ENCODE measurements at regions not wholly inside any gene's neighbourhood (a gene's known extent, or its start where the extent isn't known, plus 50 kb on each side); places are given as distances from the start of the nearest gene placed in this dataset.
"Not testable (repeated sequence)": the region's sequence is repeated elsewhere in the genome, so short reads cannot be mapped to it uniquely, and the experiment has no call there.

DNA sequence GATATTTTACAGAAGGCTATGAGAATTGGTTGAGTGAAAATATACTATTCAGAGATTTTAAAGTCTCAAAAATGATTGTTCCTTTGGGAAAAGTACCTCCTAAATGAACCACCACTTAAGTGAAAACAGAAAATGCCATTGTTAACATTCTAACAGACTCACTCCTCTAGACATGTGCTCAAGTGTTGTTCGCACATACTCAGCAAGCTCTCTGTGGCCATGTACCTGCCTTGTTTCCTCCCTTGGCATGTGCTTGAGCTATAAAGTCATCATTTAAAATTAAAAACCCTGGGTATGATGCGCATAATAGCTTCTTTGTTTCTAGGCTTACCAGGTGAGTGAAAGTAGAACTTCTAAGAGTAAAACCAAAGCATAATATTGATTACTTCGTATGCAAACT, 343.2 kb upstream of the VRK2 start:
- H3K9me3 Mint-ChIP-seq = no peaks in the 10 kb centered on the region

GRCh38 chr2:57707794-57708193, 338.8 kb upstream of the VRK2 start:
- H3K27me3 Mint-ChIP-seq (ENCODE audit: insufficient read depth); H3K9me3 Mint-ChIP-seq; H3K36me3 Mint-ChIP-seq (ENCODE audit: low read depth); intact Hi-C loops (cut with micrococcal nuclease); H3K4me3 Mint-ChIP-seq; H3K4me1 Mint-ChIP-seq (ENCODE audit: low read depth); H3K27ac Mint-ChIP-seq; DNase-seq (ENCODE audit: low spot score): not testable (repeated sequence)

More for the DNA sequence above, 343.2 kb upstream of the VRK2 start:
- Mint-ChIP-seq H3K27ac (no peak overlapping the region), H3K36me3 (ENCODE audit: low read depth) (no peaks in the 10 kb centered on the region), H3K27me3 (ENCODE audit: insufficient read depth) (peaks cover 2% of the 10 kb centered on the region), H3K4me1 (ENCODE audit: low read depth) (no peaks in the 10 kb centered on the region), H3K4me3 (no peak overlapping the region)
- DNase-seq (ENCODE audit: low spot score) = no peak
- intact Hi-C loops (cut with micrococcal nuclease) = no loop called here

GRCh38 chr2:57711991-57712390, 334.6 kb upstream of the VRK2 start:
- H3K27me3 Mint-ChIP-seq (ENCODE audit: insufficient read depth) = no peaks in the 10 kb centered on the region
- H3K36me3 Mint-ChIP-seq (ENCODE audit: low read depth) = no peaks in the 10 kb centered on the region
- no peak for DNase-seq (ENCODE audit: low spot score)
- no peak overlapping the region for H3K27ac Mint-ChIP-seq
- H3K4me1 Mint-ChIP-seq (ENCODE audit: low read depth) = no peaks in the 10 kb centered on the region
- H3K9me3 Mint-ChIP-seq = no peaks in the 10 kb centered on the region
- intact Hi-C loops (cut with micrococcal nuclease) = no loop called here
- H3K4me3 Mint-ChIP-seq = no peak overlapping the region

GRCh38 chr2:57720728-57721627, 325.6 kb upstream of the VRK2 start:
- Mint-ChIP-seq H3K27me3 (ENCODE audit: insufficient read depth) (peaks cover 2% of the 10 kb centered on the region), H3K4me1 (ENCODE audit: low read depth) (no peaks in the 10 kb centered on the region), H3K36me3 (ENCODE audit: low read depth) (no peaks in the 10 kb centered on the region), H3K4me3 (no peak overlapping the region), H3K27ac (no peak overlapping the region), H3K9me3 (no peaks in the 10 kb centered on the region)
- no peak for DNase-seq (ENCODE audit: low spot score)
- intact Hi-C loops (cut with micrococcal nuclease) = no loop called here

- Mint-ChIP-seq H3K9me3 (no peaks in the 10 kb centered on the region), H3K27me3 (ENCODE audit: insufficient read depth) (peaks cover 2% of the 10 kb centered on the region), H3K36me3 (ENCODE audit: low read depth) (no peaks in the 10 kb centered on the region), H3K4me1 (ENCODE audit: low read depth) (no peaks in the 10 kb centered on the region), H3K4me3 (no peak overlapping the region), H3K27ac (no peak overlapping the region)
- DNase-seq (ENCODE audit: low spot score) = no peak
- intact Hi-C loops (cut with micrococcal nuclease) = no loop called here
Measured at GRCh38 chr2:57725337-57725947, 321.2 kb upstream of the VRK2 start.

- DNase-seq (ENCODE audit: low spot score) = no peak
- no peaks in the 10 kb centered on the region for H3K27me3 Mint-ChIP-seq (ENCODE audit: insufficient read depth)
- no peak overlapping the region for H3K27ac Mint-ChIP-seq
- intact Hi-C loops (cut with micrococcal nuclease) = no loop called here
- no peaks in the 10 kb centered on the region for H3K36me3 Mint-ChIP-seq (ENCODE audit: low read depth)
- H3K9me3 Mint-ChIP-seq = no peaks in the 10 kb centered on the region
- no peak overlapping the region for H3K4me3 Mint-ChIP-seq
- H3K4me1 Mint-ChIP-seq (ENCODE audit: low read depth) = no peaks in the 10 kb centered on the region
Measured at GRCh38 chr2:57726294-57726693, 320.3 kb upstream of the VRK2 start.

- no peak overlapping the region for H3K27ac Mint-ChIP-seq
- no peaks in the 10 kb centered on the region for H3K36me3 Mint-ChIP-seq (ENCODE audit: low read depth)
- no peaks in the 10 kb centered on the region for H3K4me1 Mint-ChIP-seq (ENCODE audit: low read depth)
- DNase-seq (ENCODE audit: low spot score) = no peak
- H3K9me3 Mint-ChIP-seq = no peaks in the 10 kb centered on the region
- no peaks in the 10 kb centered on the region for H3K27me3 Mint-ChIP-seq (ENCODE audit: insufficient read depth)
- intact Hi-C loops (cut with micrococcal nuclease) = no loop called here
- H3K4me3 Mint-ChIP-seq = no peak overlapping the region
Measured at GRCh38 chr2:57728691-57729090, 317.9 kb upstream of the VRK2 start.

- Mint-ChIP-seq H3K27ac (no peak overlapping the region), H3K4me3 (no peak overlapping the region), H3K9me3 (no peaks in the 10 kb centered on the region), H3K4me1 (ENCODE audit: low read depth) (no peaks in the 10 kb centered on the region), H3K36me3 (ENCODE audit: low read depth) (no peaks in the 10 kb centered on the region), H3K27me3 (ENCODE audit: insufficient read depth) (no peaks in the 10 kb centered on the region)
- DNase-seq (ENCODE audit: low spot score) = no peak
- intact Hi-C loops (cut with micrococcal nuclease) = no loop called here
Measured at GRCh38 chr2:57733956-57734355, 312.6 kb upstream of the VRK2 start.

GRCh38 chr2:57740891-57741290, 305.7 kb upstream of the VRK2 start:
- no peak for DNase-seq (ENCODE audit: low spot score)
- Mint-ChIP-seq H3K4me3 (no peak overlapping the region), H3K36me3 (ENCODE audit: low read depth) (no peaks in the 10 kb centered on the region), H3K27ac (no peak overlapping the region), H3K4me1 (ENCODE audit: low read depth) (no peaks in the 10 kb centered on the region), H3K9me3 (no peaks in the 10 kb centered on the region), H3K27me3 (ENCODE audit: insufficient read depth) (no peaks in the 10 kb centered on the region)
- intact Hi-C loops (cut with micrococcal nuclease) = no loop called here

DNA sequence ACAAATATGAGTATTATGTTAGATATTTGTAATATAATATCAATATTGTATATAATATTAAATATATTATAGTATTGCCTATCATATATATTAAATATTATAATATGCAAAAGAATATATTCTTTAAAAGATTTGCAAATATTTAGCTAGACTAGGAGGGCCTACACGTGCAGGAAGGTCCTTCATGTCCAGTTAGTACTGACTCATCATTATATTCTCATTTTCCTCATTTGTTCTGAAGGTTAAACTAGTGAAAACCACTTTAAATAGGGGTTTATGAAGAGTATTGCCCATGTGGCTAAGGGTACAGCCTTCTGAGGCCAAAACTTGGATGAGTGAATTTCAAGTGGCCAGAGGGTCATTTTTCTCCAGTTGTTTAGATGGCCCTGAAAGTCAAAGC, 293.0 kb upstream of the VRK2 start:
- H3K36me3 Mint-ChIP-seq (ENCODE audit: low read depth) = no peaks in the 10 kb centered on the region
- no peaks in the 10 kb centered on the region for H3K9me3 Mint-ChIP-seq
- H3K4me1 Mint-ChIP-seq (ENCODE audit: low read depth) = no peaks in the 10 kb centered on the region
- no peak overlapping the region for H3K27ac Mint-ChIP-seq
- no peak overlapping the region for H3K4me3 Mint-ChIP-seq
- no peak for DNase-seq (ENCODE audit: low spot score)
- H3K27me3 Mint-ChIP-seq (ENCODE audit: insufficient read depth) = no peaks in the 10 kb centered on the region
- intact Hi-C loops (cut with micrococcal nuclease) = no loop called here

- DNase-seq (ENCODE audit: low spot score) = no peak
Measured at GRCh38 chr2:57758686-57759085, 287.9 kb upstream of the VRK2 start.

DNA sequence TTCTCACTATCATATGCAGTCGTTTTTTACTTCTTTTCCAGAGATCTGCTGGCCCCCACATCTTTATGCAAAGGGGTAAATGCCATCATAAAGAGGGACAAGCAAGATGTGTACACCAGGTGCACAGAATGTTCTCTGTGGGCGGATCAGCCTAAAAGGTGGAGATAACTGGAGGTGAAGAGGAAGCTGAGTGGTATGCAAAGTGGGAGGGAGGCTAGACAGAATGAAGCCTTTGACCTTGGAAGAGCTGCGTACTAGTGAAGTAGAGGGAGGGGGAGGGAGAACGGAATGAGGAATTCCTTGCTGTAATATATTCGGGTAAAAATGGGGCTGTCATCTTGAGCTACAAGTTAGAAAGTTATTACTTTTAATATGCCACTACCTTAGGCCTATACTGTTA, 287.5 kb upstream of the VRK2 start:
- intact Hi-C loops (cut with micrococcal nuclease) = loop anchor here (5.0 kb wide), 1 partner anchor 808 kb away; no protein-coding TSS in a partner anchor
- H3K9me3 Mint-ChIP-seq = no peaks in the 10 kb centered on the region
- H3K4me3 Mint-ChIP-seq = no peak overlapping the region
- H3K27me3 Mint-ChIP-seq (ENCODE audit: insufficient read depth) = peaks cover 2% of the 10 kb centered on the region
- no peaks in the 10 kb centered on the region for H3K36me3 Mint-ChIP-seq (ENCODE audit: low read depth)
- H3K27ac Mint-ChIP-seq = no peak overlapping the region
- no peak for DNase-seq (ENCODE audit: low spot score)
- no peaks in the 10 kb centered on the region for H3K4me1 Mint-ChIP-seq (ENCODE audit: low read depth)

More at GRCh38 chr2:57758686-57759085, 287.9 kb upstream of the VRK2 start:
- Mint-ChIP-seq H3K27ac (no peak overlapping the region), H3K27me3 (ENCODE audit: insufficient read depth) (peaks cover 2% of the 10 kb centered on the region), H3K4me3 (no peak overlapping the region), H3K4me1 (ENCODE audit: low read depth) (no peaks in the 10 kb centered on the region), H3K9me3 (no peaks in the 10 kb centered on the region), H3K36me3 (ENCODE audit: low read depth) (no peaks in the 10 kb centered on the region)
- intact Hi-C loops (cut with micrococcal nuclease) = loop anchor here (5.0 kb wide), 1 partner anchor 809 kb away; no protein-coding TSS in a partner anchor

DNA sequence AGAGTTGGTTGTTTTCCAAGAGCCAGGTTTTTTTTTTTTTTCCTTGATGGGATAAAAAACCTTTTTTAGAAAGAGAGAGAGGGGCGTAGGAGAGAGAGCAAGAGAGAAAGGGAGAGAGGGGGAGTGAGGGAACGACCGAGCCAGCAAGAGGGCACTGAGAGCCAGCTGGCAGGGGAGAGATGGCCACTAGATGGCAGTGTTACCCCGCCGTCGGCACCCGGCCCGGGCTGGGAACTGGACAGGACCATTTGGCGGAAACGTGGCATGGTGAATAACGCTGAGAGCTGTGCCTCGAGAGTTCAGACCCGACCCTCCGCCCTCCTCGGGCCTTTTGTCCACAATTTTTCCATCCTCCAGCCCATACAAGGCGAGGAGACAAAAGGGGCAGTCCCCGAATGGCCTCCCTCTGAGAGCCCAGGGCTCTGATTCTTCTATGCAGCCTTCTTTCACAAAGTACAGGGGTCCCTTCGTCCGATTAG, 286.7 kb upstream of the VRK2 start:
- H3K36me3 Mint-ChIP-seq (ENCODE audit: low read depth) = no peaks in the 10 kb centered on the region
- peaks cover 2% of the 10 kb centered on the region for H3K27me3 Mint-ChIP-seq (ENCODE audit: insufficient read depth)
- H3K27ac Mint-ChIP-seq = no peak overlapping the region
- no peaks in the 10 kb centered on the region for H3K9me3 Mint-ChIP-seq
- no peak overlapping the region for H3K4me3 Mint-ChIP-seq
- peak; percentile 59 for DNase-seq (ENCODE audit: low spot score)
- no peaks in the 10 kb centered on the region for H3K4me1 Mint-ChIP-seq (ENCODE audit: low read depth)
- intact Hi-C loops (cut with micrococcal nuclease) = loop anchor here (1.0 to 5.0 kb wide), 2 partner anchors 688 to 807 kb away; no protein-coding TSS in a partner anchor

All from activated T-helper 1 cell treated with anti-CD3 and anti-CD28 coated beads, Interleukin-12 subunit alpha, Interleukin-12 subunit beta, Interleukin-2, Interleukin-4 antibody, amounts not matched to agents 30 ng/mL and 10 ng/mL and 1 ng/mL, durations not matched to agents 14 hours and 24 hours and 36 hours (primary cell).